ENCODE measurements at regions not wholly inside any gene's neighbourhood (a gene's known extent, or its start where the extent isn't known, plus 50 kb on each side); places are given as distances from the start of the nearest gene placed in this dataset.

DNA sequence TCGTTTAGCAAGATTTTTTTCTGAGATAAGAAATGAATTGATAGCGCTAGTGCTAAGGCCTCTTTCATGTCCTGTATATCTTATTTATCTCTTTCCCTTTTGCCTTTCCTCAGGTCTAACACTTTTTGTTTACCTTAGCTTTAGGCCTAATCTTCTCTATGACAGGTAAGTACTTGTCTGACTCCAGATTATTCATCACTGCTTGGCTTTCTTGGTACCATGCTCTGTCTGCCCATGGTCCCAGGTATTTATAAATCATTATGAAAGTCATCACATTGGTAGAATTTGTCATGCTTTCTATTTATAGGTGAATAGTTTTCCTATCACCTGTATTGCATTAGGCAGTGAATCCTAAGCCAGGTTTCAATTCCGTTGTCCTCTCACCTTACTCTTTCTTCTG is 99.5 kb upstream of the CTSO start:
- DNase-seq, result no peak
- Histone ChIP-seq H3K27me3 (replicated peaks in 2 of 5; ENCODE audit: control insufficient read depth in 4 of 5, insufficient read depth in 5 of 5, low read length in 4 of 5) (no peaks in the 10 kb centered on the region), H3K9me3 (ENCODE audit: control extremely low read depth in 1 of 5, control insufficient read depth in 4 of 5, insufficient read depth in 2 of 5, low read depth in 1 of 5, low read length in 4 of 5) (no peaks in the 10 kb centered on the region), H3K4me1 (ENCODE audit: control extremely low read depth in 1 of 4, control insufficient read depth in 4 of 4, insufficient read depth in 4 of 4, low read length in 3 of 4) (no peaks in the 10 kb centered on the region), H3K36me3 (ENCODE audit: control insufficient read depth in 4 of 4, insufficient read depth in 4 of 4, low read length in 3 of 4) (no peaks in the 10 kb centered on the region), H3K27ac (ENCODE audit: insufficient read depth in 1 of 2, low read depth in 1 of 2, low read length in 2 of 2, poor library complexity in 1 of 2, severe bottlenecking in 2 of 2) (no peak overlapping the region), H3K4me3 (ENCODE audit: control insufficient read depth in 1 of 7, extremely low read depth in 1 of 7, insufficient read depth in 4 of 7, low read depth in 2 of 7, low read length in 6 of 7) (no peak overlapping the region)
- ChIA-PET CTCF (no interaction called here), POLR2A (no interaction called here)
- WGBS (ENCODE audit: insufficient coverage), result no CpG with 5 or more reads among the region's 3 CpGs

DNA sequence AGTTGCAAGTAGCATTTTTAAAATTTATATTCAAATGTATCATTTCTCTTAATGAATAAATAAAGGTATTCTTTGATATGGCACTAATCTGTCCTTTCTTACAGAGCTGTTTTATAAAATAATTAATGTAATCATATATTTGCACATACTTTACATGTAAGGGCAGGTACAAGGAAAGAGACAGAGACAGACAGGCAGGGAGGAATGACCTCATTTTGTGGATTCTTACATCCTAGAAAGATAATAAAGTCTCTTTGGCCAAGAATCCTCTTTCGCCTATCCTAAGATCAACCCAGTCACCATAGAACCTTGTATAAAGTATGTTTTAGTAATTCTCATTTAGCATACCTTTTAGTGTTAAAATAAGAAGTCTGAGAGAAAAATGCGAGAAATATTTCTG is 98.5 kb upstream of the CTSO start:
- POLR2A ChIA-PET, result no interaction called here
- H3K9me3 ChIP-seq (ENCODE audit: control extremely low read depth in 1 of 5, control insufficient read depth in 4 of 5, insufficient read depth in 2 of 5, low read depth in 1 of 5, low read length in 4 of 5), result no peaks in the 10 kb centered on the region

DNA sequence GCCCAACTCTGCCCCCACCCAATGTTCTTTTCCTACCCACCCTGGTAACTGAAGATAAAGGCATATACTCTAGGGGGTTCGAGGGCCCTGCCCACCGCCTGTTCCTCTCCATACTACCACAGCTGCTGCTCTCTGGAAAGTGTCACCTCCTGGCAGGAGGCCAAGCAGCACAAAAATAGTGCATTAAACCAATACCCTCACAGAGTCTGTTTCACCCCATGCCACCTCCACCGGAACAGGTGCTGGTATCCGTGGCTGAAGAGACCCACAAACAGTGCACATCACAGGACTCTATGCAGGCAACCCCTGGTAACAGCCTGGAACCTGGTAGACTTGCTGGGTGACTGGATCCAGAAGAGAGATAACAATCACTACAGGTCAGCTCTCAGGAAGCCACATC is 85.1 kb upstream of the CTSO start:
- no peaks in the 10 kb centered on the region for H3K36me3 ChIP-seq (ENCODE audit: control insufficient read depth in 4 of 4, insufficient read depth in 4 of 4, low read length in 3 of 4)
- no peak overlapping the region for H3K27ac ChIP-seq (ENCODE audit: insufficient read depth in 1 of 2, low read depth in 1 of 2, low read length in 2 of 2, poor library complexity in 1 of 2, severe bottlenecking in 2 of 2)
- POLR2A ChIA-PET, result no interaction called here
- WGBS (ENCODE audit: insufficient coverage), result 89% methylated on average over 2 of the region's 4 CpGs
- no peaks in the 10 kb centered on the region for H3K9me3 ChIP-seq (ENCODE audit: control extremely low read depth in 1 of 5, control insufficient read depth in 4 of 5, insufficient read depth in 2 of 5, low read depth in 1 of 5, low read length in 4 of 5)
- H3K4me1 ChIP-seq (ENCODE audit: control extremely low read depth in 1 of 4, control insufficient read depth in 4 of 4, insufficient read depth in 4 of 4, low read length in 3 of 4), result no peaks in the 10 kb centered on the region
- no peaks in the 10 kb centered on the region for H3K27me3 ChIP-seq (replicated peaks in 2 of 5; ENCODE audit: control insufficient read depth in 4 of 5, insufficient read depth in 5 of 5, low read length in 4 of 5)
- H3K4me3 ChIP-seq (ENCODE audit: control insufficient read depth in 1 of 7, extremely low read depth in 1 of 7, insufficient read depth in 4 of 7, low read depth in 2 of 7, low read length in 6 of 7), result no peak overlapping the region
- DNase-seq, result no peak
- CTCF ChIA-PET, result no interaction called here

More for the DNA sequence above, 98.5 kb upstream of the CTSO start:
- Histone ChIP-seq H3K27ac (ENCODE audit: insufficient read depth in 1 of 2, low read depth in 1 of 2, low read length in 2 of 2, poor library complexity in 1 of 2, severe bottlenecking in 2 of 2) (no peak overlapping the region), H3K36me3 (ENCODE audit: control insufficient read depth in 4 of 4, insufficient read depth in 4 of 4, low read length in 3 of 4) (no peaks in the 10 kb centered on the region), H3K4me3 (ENCODE audit: control insufficient read depth in 1 of 7, extremely low read depth in 1 of 7, insufficient read depth in 4 of 7, low read depth in 2 of 7, low read length in 6 of 7) (no peak overlapping the region), H3K4me1 (ENCODE audit: control extremely low read depth in 1 of 4, control insufficient read depth in 4 of 4, insufficient read depth in 4 of 4, low read length in 3 of 4) (no peaks in the 10 kb centered on the region), H3K27me3 (replicated peaks in 2 of 5; ENCODE audit: control insufficient read depth in 4 of 5, insufficient read depth in 5 of 5, low read length in 4 of 5) (no peaks in the 10 kb centered on the region)
- DNase-seq, result no peak
- WGBS (ENCODE audit: insufficient coverage), result no CpG with 5 or more reads among the region's 2 CpGs
- CTCF ChIA-PET, result no interaction called here

DNA sequence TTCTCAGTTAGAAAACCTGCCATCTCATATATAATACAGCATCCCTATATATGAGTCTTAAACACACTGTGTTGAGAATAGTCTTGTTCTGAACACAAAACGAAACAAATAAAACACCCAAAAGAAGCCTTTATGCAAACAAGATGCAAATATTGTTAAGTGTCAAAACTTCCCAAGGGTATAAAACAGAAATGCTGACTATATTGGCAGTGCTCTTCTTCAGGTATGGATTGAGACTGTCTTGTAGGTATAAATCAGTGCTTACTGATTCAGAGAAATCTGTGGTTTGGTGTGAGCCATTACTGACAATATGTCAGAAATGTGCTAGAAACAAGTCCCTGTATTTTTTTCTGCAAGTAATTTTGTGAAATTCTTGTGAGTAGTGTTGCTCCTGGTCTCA is 82.8 kb upstream of the CTSO start:
- ChIA-PET CTCF (no interaction called here), POLR2A (no interaction called here)
- H3K4me1 ChIP-seq (ENCODE audit: control extremely low read depth in 1 of 4, control insufficient read depth in 4 of 4, insufficient read depth in 4 of 4, low read length in 3 of 4), result no peaks in the 10 kb centered on the region
- no peak for DNase-seq
- H3K27ac ChIP-seq (ENCODE audit: insufficient read depth in 1 of 2, low read depth in 1 of 2, low read length in 2 of 2, poor library complexity in 1 of 2, severe bottlenecking in 2 of 2), result no peak overlapping the region
- H3K4me3 ChIP-seq (ENCODE audit: control insufficient read depth in 1 of 7, extremely low read depth in 1 of 7, insufficient read depth in 4 of 7, low read depth in 2 of 7, low read length in 6 of 7), result no peak overlapping the region
- no peaks in the 10 kb centered on the region for H3K36me3 ChIP-seq (ENCODE audit: control insufficient read depth in 4 of 4, insufficient read depth in 4 of 4, low read length in 3 of 4)
- 100% methylated on average over 1 of the region's 1 CpG for WGBS (ENCODE audit: insufficient coverage)
- H3K27me3 ChIP-seq (replicated peaks in 2 of 5; ENCODE audit: control insufficient read depth in 4 of 5, insufficient read depth in 5 of 5, low read length in 4 of 5), result no peaks in the 10 kb centered on the region
- H3K9me3 ChIP-seq (ENCODE audit: control extremely low read depth in 1 of 5, control insufficient read depth in 4 of 5, insufficient read depth in 2 of 5, low read depth in 1 of 5, low read length in 4 of 5), result no peaks in the 10 kb centered on the region

DNA sequence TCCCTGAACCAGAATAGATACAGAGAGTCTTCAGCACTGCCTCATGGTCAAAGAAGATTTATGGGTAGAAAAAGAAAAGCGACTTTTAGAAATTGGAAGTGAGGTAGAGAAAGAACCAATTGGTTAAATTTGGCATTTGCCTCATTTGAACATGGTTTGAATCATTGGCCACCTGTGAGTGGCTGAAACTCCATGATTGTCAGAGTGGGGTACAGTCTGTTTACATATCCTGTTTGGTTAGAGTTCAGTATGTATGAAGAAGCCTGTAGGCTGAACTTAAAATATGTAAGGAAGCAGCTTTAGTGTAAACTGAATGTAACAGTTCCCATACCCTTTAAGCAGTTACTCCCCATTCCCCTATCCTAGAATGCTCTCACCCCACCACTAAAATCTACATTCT is 76.0 kb upstream of the CTSO start:
- H3K27ac ChIP-seq (ENCODE audit: insufficient read depth in 1 of 2, low read depth in 1 of 2, low read length in 2 of 2, poor library complexity in 1 of 2, severe bottlenecking in 2 of 2), result no peak overlapping the region
- WGBS (ENCODE audit: insufficient coverage), result no CpG with 5 or more reads among the region's 1 CpG
- H3K27me3 ChIP-seq (replicated peaks in 2 of 5; ENCODE audit: control insufficient read depth in 4 of 5, insufficient read depth in 5 of 5, low read length in 4 of 5), result no peaks in the 10 kb centered on the region
- no peaks in the 10 kb centered on the region for H3K36me3 ChIP-seq (ENCODE audit: control insufficient read depth in 4 of 4, insufficient read depth in 4 of 4, low read length in 3 of 4)
- H3K4me3 ChIP-seq (ENCODE audit: control insufficient read depth in 1 of 7, extremely low read depth in 1 of 7, insufficient read depth in 4 of 7, low read depth in 2 of 7, low read length in 6 of 7), result no peak overlapping the region
- no peaks in the 10 kb centered on the region for H3K4me1 ChIP-seq (ENCODE audit: control extremely low read depth in 1 of 4, control insufficient read depth in 4 of 4, insufficient read depth in 4 of 4, low read length in 3 of 4)
- no peak for DNase-seq
- no peaks in the 10 kb centered on the region for H3K9me3 ChIP-seq (ENCODE audit: control extremely low read depth in 1 of 5, control insufficient read depth in 4 of 5, insufficient read depth in 2 of 5, low read depth in 1 of 5, low read length in 4 of 5)
- POLR2A ChIA-PET, result no interaction called here
- CTCF ChIA-PET, result no interaction called here

DNA sequence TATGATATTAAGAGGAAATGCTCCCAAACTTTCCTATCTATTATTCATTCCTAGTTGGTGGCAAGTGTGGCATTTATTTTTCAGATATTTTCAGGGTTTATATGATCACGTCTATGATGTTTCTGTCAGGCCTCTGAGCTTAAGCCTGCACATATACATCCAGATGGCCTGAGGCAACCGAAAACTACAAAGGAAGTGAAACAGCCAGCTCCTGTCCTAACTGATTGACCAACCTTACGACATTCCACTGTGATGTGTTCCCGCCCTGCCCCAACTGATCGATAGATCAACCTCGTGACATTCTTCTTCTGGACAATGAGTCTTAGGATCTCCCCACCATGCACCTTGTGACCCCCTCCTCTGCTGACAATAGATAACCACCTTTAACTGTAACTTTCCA is 67.6 kb upstream of the CTSO start:
- Histone ChIP-seq H3K27me3 (replicated peaks in 2 of 5; ENCODE audit: control insufficient read depth in 4 of 5, insufficient read depth in 5 of 5, low read length in 4 of 5) (peaks cover 0 to 4% (median 0%) of the 10 kb centered on the region in 5 experiments), H3K9me3 (ENCODE audit: control extremely low read depth in 1 of 5, control insufficient read depth in 4 of 5, insufficient read depth in 2 of 5, low read depth in 1 of 5, low read length in 4 of 5) (no peaks in the 10 kb centered on the region), H3K4me1 (ENCODE audit: control extremely low read depth in 1 of 4, control insufficient read depth in 4 of 4, insufficient read depth in 4 of 4, low read length in 3 of 4) (no peaks in the 10 kb centered on the region), H3K4me3 (ENCODE audit: control insufficient read depth in 1 of 7, extremely low read depth in 1 of 7, insufficient read depth in 4 of 7, low read depth in 2 of 7, low read length in 6 of 7) (no peak overlapping the region), H3K27ac (ENCODE audit: insufficient read depth in 1 of 2, low read depth in 1 of 2, low read length in 2 of 2, poor library complexity in 1 of 2, severe bottlenecking in 2 of 2) (no peak overlapping the region), H3K36me3 (ENCODE audit: control insufficient read depth in 4 of 4, insufficient read depth in 4 of 4, low read length in 3 of 4) (no peaks in the 10 kb centered on the region)
- 92% methylated on average over 6 of the region's 6 CpGs for WGBS (ENCODE audit: insufficient coverage)
- ChIA-PET POLR2A (no interaction called here), CTCF (no interaction called here)
- DNase-seq, result no peak

DNA sequence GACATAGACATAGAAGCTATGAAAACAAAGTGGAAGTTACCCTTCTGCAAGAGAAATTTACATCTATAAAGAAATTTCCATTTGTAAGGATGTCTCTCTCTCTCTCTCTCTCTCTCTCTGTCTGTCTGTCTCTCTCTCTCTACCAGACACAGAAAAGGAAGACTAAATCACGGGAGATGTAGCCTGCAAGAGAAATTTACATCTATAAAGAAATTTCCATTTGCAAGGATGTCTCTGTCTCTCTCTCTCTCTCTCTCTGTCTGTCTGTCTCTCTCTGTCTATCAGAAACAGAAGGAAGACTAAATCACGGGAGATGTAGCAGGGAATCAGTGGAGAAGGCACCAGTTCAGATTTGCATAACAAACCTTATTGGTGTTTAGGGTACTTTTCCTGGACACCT is 65.6 kb upstream of the CTSO start:
- 0% methylated on average over 1 of the region's 2 CpGs for WGBS (ENCODE audit: insufficient coverage)
- Histone ChIP-seq H3K36me3 (ENCODE audit: control insufficient read depth in 4 of 4, insufficient read depth in 4 of 4, low read length in 3 of 4) (no peaks in the 10 kb centered on the region), H3K4me1 (ENCODE audit: control extremely low read depth in 1 of 4, control insufficient read depth in 4 of 4, insufficient read depth in 4 of 4, low read length in 3 of 4) (no peaks in the 10 kb centered on the region), H3K27me3 (replicated peaks in 2 of 5; ENCODE audit: control insufficient read depth in 4 of 5, insufficient read depth in 5 of 5, low read length in 4 of 5) (peaks cover 0 to 4% (median 0%) of the 10 kb centered on the region in 5 experiments), H3K4me3 (ENCODE audit: control insufficient read depth in 1 of 7, extremely low read depth in 1 of 7, insufficient read depth in 4 of 7, low read depth in 2 of 7, low read length in 6 of 7) (no peak overlapping the region), H3K27ac (ENCODE audit: insufficient read depth in 1 of 2, low read depth in 1 of 2, low read length in 2 of 2, poor library complexity in 1 of 2, severe bottlenecking in 2 of 2) (no peak overlapping the region), H3K9me3 (ENCODE audit: control extremely low read depth in 1 of 5, control insufficient read depth in 4 of 5, insufficient read depth in 2 of 5, low read depth in 1 of 5, low read length in 4 of 5) (no peaks in the 10 kb centered on the region)
- ChIA-PET CTCF (no interaction called here), POLR2A (interaction anchor here (0.6 kb wide), 1 partner anchor 262 kb away, joined by 3 read pairs; no protein-coding TSS in a partner anchor)
- no peak for DNase-seq
